DMS79 treated with DMSO at 0.1 percent for 48 hours (cell line): ENCODE measurements at regions not wholly inside any gene's neighbourhood (a gene's known extent, or its start where the extent isn't known, plus 50 kb on each side); places are given as distances from the start of the nearest gene placed in this dataset.
"Not testable (repeated sequence)": the region's sequence is repeated elsewhere in the genome, so short reads cannot be mapped to it uniquely, and the experiment has no call there.

ENCODE experiments used
- DNase-seq: peaks from one replicate; lab custom pipeline; 2025; lab: John Stamatoyannopoulos, UW

DNA sequence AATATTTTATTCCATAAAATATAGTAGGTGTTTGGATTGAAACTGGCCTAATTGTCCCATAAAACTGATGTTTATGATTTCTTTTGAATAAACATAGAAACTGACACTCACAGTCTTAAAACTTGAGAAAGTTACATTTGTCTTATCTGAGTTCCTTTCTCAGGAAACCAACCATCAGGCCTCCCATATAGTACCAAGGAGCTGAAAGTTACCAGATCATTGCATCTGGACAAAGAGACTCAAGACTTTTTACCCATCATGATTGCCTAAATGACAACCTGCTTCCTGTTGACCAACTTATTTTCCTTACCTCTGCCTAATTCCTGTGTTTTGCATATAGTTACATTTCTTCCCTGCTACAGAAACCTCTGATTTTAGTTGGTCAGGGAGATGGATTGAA is 137.0 kb upstream of the XPO1 start:
- no peak for DNase-seq

DNA sequence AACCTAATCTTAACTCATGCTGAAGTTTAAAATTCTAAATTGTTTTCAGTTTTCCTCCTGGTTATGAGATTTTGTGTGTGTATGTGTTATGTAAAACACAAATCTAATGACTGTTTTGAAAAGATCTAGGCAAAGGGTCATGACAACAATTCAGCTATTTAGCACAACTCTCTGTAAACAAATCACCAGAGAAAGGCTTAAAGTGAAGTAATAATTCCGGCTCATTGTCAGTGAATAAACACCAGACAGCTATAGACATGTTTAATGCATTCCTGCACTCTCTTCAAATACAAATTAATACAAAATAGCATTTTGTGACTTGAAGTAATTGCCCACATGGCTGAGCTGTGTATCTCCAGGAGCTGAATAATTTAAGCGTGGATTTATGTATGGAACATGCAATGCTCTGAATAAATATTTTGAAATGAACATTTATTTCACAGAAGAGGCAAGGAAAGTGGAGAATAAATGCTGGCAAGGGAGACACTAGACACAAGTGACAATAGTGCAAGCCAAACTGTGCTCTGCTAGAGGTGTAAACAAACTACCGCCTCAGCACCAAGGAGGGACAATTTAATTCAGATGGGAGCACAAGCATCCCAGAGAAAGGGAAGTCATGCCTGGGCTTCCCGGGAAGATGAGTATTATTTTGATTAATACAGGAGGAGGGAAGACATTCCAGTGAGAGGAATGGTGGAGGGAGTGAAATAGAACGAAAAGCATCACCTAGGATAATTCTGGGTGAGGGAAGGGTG is 133.6 kb upstream of the XPO1 start:
- DNase-seq: no peak

DNA sequence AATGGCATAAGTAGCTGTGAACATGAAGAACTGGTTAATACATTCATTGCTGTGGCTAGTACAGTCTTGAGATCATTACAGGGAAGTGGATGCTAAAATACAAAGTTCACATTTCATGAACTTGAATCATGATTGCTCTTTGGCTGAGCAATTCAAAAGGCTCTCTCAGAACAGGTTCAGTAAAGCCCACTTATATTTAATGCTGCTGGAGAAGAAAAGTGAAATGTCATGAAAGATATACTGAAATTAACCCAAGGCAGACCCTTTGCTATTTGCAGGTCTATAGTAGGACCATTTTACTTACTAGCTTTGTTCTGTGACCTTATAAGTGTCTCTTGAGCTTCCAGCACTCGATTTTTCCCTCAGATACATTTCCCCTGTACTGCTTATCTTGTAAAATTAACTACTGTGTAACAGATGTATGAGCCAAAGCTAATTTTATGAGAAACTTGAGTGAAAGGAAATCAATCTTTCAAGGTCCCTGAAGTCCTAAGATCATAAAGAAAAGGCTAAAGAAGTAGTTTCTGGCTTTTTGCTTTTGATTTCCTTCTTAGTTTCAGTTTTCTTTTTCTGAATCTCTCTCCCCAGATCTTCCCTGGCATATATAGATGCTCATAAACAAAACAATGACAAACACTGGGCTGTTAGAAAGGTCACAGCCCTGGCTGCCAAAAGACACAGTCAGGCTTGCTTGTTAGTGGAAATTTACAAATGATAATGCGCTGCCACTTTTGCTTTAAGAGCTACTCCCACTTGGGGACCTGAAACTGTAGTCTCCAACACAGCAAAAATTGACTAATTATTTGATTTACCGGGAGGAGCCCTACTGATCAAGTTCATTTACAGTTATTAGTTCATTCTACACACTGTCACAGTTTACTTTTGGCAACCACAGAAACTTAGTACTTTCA is 132.7 kb upstream of the XPO1 start:
- peak; percentile 29 for DNase-seq

DNA sequence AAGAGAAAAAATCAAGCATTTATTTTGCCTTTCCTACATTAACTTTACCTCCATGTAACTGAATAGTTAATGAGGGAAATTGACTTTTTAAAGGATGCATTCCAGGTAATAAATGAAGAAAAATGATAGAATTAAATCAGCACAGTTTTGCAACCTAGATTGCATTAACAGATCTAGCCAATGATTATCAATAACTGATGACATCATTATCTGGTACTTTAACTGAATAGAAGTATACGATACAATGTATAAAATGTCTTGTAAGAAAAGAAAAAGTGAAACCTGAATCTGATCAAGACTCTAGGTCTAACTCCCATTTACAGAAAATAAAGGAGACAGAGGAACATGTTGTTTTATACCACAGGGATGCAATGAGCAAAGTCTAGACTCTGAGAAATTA is 126.0 kb upstream of the XPO1 start:
- DNase-seq: no peak

DNA sequence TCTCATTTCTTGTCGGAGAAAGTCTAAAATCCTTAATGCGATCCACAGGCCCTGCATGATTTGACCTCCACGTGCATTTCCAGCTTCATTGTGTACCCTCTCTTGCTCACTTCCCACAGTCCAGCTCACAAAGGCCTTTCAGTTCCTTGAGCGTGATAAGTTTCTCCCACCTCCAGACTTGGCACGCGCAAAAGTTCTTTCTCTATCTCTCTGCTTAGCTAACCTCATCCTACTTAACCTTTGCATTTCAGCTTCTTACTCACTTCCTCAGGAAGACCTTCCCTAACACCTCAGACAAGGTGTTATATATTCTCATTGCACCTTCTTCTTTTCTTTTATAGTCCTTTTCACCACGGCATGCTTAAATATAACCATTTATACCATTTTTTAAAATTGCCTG is 124.8 kb upstream of the XPO1 start:
- no peak for DNase-seq

DNA sequence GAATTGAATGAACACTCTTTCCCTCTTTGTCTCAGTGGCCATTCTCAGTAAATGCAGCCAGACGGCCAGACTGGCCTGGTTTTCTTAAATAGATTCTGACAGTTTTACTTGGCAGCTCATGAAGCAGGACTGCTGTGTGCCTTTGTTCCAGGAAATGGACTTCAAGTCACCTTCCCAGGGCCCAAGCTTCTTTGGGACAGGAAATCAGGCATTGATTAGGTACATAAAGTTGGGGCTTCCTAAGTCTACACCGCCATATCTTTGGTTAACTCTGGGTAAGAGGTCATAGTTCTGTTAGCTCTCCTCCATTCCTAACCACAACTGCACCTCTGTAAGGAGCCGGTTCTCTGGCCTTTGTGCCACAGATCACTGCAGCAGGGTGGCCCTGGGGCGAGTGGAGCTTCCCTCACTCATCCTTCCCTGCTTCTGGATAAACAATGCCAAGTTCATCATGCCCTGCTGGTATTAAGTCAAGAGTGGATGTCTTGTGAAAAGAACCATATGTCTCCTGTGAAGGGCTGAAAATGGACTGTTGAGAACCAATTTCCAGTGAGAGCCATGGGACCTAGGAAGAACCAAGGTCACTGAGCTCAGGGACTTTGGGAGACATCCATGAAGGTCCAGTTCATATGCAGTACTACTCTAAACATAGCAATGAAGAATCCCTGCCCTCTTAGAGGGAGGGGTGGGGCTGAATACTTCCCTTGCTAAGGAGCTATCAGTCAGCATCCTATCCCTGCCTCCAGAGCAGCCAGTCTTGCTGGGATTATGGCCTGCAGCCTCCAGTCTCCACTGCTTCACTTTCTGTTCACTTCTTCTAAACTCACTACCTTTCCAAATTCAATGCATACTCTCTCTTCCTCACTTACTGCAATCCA is 122.6 kb upstream of the XPO1 start:
- DNase-seq: no peak

DNA sequence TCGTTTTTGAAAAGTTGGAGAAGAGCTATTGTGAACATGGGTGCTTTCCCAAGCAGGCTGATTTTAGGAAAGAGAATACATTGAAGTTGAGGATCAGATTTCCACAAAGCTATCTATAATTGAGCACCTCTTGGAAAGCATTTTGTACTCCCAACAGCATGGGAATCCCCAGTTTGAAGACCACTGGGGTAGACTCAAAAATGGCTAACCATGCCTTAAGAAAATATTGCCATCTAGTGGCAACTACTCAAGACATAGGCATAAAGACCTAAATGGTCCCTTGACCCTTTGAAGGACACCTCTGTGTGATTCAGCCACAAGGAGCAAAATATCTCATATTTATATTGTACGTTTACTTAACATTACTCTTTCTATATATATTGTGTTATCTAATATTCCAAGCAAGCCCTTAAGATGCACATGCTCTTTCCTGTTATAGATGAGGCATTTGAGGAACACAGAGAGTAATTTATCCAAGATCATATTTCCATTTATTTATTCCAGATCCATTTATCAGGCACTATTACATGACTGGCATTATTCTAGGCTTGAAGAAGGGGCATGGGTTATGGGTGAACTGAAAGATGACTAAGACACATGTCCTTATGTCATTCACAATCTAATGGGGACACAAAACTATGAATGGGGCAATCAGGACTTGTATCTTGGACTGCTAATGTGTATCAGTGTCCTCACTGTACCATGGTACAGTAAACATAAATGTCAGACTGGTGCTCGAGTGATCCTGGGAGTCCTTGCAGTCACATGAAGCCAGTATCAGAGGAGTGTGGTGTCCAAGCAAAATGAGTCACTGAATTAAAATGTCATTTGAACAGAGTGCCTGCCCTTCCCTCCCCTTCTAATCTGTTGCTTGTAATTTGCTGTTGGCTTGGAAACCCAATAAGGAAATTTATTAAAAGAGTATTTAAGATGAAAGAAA is 121.0 kb upstream of the XPO1 start:
- DNase-seq: no peak

DNA sequence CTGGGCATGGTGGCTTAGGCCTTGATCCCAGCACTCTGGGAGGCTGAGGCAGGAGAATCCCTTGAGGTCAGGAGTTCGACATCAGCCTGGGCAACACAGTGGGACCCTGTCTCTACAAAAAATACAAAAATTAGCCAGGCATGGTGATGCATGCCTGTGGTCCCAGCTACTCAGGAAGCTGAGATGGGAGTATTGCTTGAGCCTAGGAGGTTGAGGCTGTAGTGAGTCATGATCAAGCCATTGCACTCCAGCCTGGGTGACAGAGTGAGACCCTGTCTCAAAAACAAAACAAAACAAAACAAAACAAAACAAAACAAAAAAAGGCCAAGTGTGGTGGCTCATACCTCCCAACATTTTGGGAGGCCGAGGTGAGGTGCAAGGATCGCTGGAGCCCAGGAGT is 111.8 kb upstream of the XPO1 start:
- DNase-seq: not testable (repeated sequence)

DNA sequence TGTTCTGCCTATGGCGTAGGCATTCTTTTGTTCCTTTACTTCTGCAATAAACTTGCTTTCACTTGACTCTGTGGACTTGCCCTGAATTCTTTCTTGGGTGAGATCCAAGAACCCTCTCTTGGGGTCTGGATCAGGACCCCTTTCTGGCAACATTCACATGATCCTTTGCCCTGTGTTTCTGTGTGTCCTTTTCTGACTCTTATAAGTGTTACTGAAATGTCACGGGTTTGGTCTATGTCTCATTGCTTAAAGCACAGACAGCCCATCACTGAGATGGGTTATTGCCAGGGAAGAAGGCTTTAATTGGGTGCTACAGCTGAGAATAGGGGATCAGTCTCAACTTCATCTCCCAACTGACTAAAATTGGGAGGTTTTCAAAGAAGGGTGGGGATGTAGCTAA is 110.9 kb upstream of the XPO1 start:
- no peak for DNase-seq

DNA sequence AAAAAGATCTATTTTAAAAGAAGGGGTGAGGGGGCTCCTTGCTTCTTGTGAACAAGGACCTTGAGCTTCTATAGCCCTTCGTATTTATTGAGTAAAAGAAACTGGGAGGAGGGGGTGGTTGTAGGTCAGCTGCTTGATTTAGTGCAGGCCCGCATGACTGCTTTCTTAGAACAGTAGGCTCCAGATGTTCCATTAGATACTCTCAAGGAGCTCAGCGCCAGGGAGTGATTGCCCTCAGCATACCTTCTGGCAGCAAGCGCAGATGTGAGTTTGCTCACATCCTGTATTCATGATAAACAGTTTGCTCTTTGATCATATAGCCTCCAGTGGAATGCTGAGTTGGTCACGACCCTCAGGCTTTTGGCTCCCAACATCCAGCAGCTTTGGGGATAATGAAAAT is 108.9 kb upstream of the XPO1 start:
- DNase-seq: no peak

DNA sequence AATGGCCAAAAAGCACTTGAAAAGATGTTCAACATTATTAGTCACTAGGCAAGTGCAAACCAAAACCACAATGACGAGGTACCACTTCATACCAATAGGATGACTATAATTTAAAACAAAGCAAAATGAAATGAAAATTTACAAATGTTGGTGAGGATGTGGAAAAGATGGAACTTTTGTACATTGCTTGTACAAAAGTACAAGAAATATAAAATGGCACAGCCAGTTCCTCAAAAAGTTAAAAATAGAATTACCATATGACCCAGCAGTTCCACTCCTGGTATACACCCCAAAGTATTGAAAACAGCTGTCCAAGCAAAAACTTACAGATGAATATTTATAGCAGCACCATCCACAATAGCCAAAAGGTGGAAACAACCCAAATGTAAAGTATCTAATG is 107.8 kb upstream of the XPO1 start:
- no peak for DNase-seq

DNA sequence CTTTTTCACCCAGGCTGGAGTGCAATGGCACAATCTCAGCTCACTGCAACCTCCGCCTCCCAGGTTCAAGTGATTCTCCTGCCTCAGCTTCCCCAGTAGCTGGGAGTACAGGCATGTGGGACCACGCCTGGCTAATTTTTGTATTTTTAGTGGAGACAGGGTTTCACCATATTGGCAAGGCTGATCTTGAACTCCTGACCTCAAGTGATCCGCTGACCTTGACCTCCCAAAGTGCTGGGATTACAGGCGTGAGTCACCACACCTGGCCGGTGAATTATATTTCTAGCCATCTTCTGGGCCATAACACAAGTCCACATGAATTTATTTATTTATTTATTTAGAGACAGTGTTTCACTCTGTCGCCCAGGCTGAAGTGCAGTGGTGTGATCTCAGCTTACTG is 105.0 kb upstream of the XPO1 start:
- not testable (repeated sequence) for DNase-seq

DNA sequence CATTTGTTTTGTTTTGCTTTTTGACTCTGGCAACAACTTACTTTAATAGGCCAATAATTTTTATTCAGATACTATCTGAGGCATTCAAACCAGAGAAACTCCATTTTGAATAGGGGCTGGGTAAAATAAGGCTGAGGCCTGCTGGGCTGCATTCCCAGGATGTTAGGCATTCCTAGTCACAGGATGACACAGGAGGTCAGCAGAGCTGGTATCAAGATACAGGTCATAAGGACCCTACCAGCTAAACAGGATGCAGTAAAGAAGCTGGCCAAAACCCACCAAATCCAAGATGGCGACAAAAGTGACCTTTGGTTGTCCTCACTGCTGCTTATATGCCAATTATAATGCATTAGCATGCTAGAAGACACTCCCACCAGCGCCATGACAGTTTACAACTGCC is 102.2 kb upstream of the XPO1 start:
- no peak for DNase-seq

DNA sequence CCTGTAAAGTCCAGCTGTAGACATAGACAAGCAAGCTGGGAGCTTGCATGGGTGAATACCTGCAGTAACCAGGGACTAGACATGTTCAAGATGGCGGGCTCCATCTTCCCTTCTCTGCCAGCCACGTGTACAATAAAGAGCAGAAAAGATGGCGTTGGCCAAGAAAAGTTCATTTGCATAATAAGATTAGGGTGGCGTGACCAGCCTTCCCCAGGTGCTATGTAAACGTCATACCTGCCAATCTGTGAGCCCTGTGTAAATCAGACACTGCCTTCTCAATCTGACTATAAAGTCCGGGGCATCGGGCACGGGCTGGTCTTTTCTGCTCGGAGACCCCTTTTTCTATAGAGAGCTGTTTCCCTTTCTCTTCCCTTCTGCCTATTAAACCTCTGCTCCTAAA is 101.6 kb upstream of the XPO1 start:
- no peak for DNase-seq

DNA sequence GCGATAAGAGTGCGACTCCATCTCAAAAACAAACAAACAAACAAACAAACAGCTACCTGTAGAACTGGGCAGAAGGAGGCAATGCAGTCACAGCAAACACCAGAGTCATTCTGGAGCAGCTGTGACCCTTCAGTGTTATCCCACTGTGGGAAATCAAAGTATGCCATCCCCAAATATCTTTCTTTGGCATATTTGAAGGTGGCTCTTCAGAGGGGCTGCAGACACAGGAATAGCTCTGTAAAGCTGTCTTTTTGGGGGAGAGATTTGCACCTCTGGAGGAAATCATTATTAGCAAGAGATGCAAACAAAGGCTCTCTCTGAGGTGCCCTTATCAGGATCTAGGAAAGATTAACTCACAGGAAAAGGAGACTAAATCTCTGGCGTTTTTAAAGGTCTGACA is 98.5 kb upstream of the XPO1 start:
- no peak for DNase-seq

DNA sequence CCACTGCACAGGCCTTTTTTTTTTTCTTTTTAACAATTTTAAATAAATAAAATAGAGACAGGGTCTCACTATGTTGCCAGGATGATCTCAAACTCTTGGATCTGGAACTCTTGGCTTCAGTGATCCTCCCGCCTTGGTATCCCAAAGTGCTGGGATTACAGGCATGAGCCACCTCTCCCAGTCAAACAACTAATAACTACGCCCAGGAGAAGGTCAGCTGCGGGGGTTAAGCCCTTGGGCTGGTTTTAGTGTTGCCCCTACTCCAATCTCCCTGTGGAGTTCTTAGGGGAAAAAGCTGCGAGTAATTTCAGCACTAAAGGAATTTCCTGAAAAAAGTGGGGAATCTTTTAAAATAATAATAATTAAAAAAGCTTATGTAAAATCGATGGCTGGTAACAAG is 96.4 kb upstream of the XPO1 start:
- no peak for DNase-seq

DNA sequence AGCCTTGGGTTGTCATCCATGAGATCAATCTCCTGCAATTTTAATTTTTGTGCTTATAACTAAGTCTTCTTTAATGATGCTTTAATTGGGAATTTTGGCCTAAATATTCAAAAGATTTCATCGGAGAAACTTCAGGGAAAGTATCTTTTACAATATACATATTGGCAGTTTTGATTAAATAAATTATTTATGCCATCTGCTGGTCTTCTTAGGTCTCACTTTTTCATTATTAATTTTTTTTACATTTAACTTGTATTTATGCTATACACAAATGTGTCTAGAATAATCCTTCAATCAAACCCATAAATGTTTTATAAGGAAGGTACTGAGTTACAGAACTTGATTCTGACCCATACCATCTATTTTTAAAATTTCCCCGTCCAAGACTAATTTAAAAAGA is 95.1 kb upstream of the XPO1 start:
- no peak for DNase-seq

DNA sequence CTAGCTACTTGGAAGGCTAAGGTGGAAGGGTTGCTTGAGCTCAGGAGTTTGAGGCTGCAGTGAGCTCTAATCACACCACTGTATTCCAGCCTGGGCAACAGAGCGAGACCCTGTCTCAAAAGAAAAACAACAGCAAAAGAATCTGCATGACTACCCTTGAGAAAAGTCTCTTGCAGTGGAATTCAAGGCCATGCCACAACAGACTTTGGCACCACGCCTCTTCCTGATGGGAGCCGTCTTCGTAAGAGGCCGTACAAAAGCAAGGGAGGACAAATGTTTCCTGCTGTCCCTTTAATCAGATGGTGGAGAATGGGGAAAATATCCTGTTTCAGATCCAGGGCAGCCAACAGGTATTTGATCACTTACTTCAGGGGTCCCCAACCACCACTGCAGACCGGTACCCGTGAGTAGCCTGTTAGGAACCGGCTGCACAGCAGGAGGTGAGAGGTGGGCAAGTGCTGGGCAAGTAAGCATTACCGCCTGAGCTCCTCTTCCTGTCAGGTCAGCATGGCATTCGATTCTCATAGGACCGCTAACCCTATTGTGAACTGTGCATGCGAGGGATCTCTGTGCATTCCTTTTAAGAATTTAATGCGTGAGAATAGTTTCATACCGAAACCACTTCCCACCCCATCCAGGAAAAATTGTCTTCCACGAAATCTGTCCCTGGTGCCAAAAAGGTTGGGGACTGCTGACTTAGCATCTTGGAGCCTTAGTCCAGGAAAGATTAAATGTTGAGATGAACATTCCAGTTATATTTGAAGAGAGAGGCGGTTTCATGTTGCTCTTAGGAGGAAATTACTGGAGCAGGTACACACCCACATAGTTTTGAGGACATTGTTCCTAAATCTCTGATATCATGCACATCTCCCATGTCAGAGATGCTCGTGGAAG is 94.4 kb upstream of the XPO1 start:
- DNase-seq: no peak

DNA sequence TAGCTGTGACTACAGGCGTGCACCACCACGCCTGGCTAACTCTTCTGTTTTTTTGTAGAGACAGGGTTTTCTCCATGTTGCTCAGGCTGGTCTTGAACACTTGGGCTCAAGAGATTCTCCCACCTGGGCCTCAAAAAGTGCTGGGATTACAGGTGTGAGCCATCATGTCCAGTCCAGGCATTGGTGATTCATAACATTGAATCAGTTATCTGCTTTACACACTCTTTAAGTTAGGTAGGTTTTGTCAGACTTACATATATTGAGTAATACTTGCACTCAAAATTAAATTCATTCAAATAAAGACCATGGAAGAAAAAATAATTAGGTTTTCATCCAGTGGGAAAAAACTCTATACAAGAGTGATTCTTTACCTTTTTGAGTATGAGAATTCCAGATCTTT is 93.2 kb upstream of the XPO1 start:
- no peak for DNase-seq

DNA sequence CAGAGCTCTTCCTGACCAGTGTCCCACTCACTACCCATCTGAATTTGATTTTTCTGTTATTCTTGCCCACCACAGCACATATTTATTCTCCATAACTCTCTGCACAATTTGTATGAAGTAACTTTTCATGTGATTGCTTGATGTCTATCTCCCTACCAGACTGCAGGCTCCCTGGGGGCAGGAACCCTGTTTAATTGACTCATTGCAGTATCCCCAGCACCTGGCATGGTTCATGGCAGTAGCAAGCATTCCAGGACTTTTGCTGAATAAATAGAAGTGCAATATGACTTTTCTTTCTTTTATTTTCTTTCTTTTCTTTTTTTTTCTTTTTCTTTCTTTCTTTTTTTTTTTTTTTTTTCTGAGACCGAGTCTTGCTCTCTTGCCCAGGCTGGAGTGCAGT is 88.7 kb upstream of the XPO1 start:
- no peak for DNase-seq
